NCI-H2196 (cell line): ENCODE measurements at regions not wholly inside any gene's neighbourhood (a gene's known extent, or its start where the extent isn't known, plus 50 kb on each side); places are given as distances from the start of the nearest gene placed in this dataset.
"Not testable (repeated sequence)": the region's sequence is repeated elsewhere in the genome, so short reads cannot be mapped to it uniquely, and the experiment has no call there.

Experiments
- DNase-seq: peaks from one replicate; lab custom pipeline; 2025; ENCODE audit not compliant: unreplicated experiment; lab: John Stamatoyannopoulos, UW

DNA sequence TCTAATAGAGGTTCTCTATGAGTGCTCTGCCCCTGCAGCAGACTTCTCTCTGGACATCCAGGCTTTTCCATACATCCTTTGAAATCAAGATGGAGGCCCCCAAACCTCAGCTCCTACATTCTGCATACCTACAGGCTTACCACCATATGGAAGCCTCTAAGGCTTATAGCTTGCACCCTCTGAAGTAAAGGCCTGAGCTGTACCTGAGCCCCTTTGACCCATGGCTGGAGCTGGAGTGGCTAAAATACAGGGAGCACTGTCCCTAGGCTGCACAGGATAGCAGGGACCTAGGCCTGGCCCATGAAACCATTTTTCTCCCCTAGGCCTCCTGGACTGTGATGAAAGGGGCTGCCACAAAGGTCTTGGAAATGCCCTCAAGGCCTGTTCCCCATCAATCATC, 1086.1 kb upstream of the MIR17HG start:
- no peak for DNase-seq

DNA sequence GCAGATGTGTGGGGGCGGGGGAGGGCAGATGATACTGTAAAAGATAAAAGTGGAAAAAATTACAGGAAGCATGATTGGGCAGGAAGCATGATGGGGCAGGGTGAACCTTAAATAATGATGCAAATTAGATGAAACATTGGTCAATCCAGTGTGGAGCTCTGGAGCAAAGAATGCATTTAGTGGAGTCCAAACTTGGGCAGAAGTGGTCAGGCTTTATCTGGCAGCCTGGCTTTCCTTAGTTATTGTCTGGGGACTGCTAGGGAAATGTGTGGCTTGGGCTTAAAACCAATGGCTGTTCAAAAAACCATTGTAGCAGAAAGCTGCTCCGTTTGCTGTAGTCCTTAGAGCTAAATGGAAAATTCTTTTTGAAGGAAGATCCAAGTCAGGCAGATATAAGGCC, 1077.3 kb upstream of the MIR17HG start:
- DNase-seq = no peak

DNA sequence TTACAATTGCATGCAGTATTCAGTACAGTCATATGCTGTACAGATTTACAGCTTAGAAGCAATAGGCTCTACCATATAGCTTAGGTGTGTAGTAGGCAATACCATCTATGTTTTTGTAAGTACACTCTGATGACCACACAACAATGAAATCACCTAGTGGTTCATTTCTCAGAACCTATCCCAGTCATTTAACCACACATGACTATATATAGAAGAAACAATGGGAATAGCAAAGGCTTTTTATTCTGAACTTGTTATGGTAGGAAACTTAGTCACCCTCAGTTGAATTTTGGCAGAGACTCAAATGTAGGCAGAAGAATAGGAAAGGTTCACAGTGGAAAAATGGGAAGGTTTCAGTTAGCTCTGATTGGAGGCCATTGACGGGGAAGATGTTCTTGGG, 1075.1 kb upstream of the MIR17HG start:
- no peak for DNase-seq

- no peak for DNase-seq
Observed at GRCh38 chr13:90276216-90276615, 1071.3 kb upstream of the MIR17HG start.

- DNase-seq = not testable (repeated sequence)
Observed at GRCh38 chr13:90278231-90278630, 1069.3 kb upstream of the MIR17HG start.

DNA sequence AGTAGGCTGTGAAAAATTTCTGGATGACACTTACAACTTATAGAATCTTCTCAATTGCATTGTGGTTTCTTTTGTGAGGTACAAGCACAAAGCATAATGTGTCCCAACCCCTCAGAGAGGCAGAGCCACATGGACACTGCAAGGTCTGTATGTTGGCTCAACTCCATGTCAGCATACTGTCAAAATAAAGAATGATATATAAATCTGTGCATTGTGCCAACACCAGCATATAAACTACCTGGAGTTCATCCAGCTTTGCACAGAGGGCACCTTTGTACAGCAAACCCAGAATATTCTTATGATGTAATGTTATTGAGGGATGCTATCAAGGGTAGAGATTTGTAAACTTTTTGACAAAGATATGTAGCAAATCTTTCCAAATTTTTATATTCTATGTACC, 1065.8 kb upstream of the MIR17HG start:
- no peak for DNase-seq

DNA sequence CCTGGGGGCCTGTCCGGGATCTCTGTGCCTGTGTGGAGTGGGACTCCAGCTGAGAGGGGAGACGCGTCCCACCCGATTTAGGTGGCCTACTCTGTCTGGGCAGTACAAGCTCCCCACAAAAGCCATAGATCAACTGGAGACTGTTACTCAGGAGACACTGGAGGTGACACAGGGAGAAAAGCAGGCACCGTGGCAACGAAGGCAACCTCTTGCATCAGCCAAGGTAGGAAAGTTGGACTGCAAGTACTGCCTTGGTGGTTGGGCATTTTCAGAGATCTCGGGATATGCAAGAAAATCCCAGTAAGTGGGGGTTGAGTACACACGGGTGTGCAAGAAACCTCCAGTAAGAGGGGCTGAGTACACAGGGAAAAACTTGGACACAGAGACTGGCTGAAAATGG, 1060.0 kb upstream of the MIR17HG start:
- no peak for DNase-seq

GRCh38 chr13:90293793-90294361, 1053.6 kb upstream of the MIR17HG start:
- DNase-seq = no peak

- no peak for DNase-seq
Observed at GRCh38 chr13:90299238-90299637, 1048.2 kb upstream of the MIR17HG start.

DNA sequence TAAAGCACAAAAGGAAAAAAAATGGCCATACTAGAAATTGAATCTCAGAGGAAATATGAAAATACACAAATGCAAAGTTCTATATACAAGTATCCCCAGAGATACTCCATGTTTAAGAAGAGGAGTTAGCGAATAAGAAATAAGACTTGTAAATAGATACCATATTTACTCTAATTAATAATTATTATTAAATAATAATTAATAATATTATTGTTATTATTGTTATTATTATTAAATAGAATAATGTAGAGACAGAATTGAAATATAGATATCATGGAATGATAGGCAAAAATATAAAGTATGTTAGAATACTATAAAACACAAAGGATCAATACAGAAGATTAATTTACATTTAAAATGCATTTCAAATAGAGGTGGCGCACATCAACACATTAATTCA, 1047.5 kb upstream of the MIR17HG start:
- no peak for DNase-seq

- DNase-seq = no peak
Observed at GRCh38 chr13:90302107-90302506, 1045.4 kb upstream of the MIR17HG start.

DNA sequence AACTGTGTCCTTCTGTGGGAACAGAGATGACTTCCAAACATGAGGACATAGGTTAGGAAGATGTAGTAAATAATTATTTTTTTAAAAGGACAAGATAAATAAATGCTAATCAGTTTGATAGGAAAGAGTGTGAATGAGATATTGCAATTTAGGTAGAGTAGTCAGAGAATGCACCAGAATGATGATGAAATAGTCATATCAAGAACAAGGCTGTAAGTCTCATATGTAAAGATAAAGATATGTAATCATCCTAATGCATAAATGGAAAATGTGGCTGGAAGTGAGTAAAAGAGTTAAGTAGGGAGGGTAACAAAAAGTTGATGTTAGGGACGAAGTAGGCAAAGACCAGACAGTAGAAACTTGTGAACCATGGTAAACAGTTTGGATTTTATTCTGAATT, 1041.7 kb upstream of the MIR17HG start:
- no peak for DNase-seq

GRCh38 chr13:90307136-90307535, 1040.4 kb upstream of the MIR17HG start:
- no peak for DNase-seq

DNA sequence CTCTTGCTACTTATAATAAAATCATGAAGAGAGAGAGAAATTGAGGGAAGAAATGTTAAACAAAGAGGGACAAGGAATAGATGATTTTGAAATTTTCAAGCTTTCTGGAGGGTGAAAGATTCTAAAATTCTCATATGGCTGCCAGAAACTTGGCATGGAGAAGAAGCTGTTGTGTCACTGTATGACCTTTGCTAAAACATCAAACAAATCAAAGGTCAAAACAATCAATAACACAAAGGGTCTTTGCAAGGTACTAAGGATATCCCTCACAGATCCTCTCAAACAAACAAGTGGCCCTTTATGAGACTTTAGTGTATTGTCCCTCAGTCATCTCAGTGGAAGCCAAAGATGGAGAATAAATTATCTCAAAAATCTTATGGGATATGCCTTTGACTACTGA, 1039.2 kb upstream of the MIR17HG start:
- DNase-seq = no peak

GRCh38 chr13:90311929-90312328, 1035.6 kb upstream of the MIR17HG start:
- no peak for DNase-seq

DNA sequence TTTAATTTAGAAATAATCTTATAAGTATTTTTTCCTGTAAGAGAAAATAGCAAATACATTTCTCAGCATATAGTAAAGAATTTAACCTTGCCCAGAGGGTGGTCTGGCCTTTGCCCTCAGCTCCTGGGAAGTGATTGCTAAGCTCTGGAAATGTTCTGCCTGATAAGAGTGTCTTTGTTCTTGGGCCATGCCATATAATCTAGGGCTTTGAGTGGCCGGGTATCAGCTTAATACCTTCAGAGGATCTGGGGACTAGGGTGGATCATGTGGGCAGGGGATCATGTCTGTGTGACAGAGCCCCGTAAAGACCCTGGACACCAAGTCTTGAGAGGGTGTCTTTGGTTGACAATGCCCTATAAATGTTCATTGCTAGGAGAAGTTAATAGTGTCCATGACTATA, 1032.4 kb upstream of the MIR17HG start:
- no peak for DNase-seq

DNA sequence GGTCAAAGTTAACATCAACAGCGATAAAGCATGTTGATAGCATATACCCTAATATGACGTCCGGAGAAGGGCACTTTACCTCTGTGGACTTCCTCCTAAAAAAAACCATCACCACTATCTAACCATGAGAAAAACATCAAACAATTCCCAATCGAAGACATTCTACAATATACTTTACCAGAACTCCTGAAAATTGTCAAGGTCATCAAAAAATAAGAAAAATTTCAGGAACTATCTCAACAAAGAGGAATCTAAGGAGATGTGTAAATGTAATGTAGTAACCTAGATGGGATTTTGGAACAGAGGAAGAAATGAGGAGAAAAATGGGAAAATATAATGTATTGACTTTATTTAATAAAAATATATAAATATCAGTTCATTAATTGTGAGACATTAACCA, 1026.8 kb upstream of the MIR17HG start:
- DNase-seq = no peak

GRCh38 chr13:90321281-90321931, 1026.1 kb upstream of the MIR17HG start:
- DNase-seq = no peak

DNA sequence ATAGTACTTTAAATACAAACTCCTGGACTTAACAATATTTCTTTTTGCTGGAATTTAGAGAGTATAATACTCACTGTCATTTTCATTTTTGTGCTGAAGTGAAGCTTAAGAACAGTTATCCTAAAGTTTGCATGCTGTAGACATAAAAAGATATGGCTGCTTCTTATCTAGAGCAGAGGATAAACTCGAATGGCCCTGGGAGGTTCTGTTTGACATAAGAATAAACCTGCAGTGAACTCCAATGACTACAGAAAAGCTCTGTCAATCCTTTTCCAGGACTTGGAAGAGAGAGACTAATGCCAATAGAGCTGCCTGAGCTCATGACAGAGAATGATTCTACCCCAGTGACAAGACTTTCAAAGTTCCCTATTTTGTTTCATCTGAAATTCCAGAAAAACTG, 1017.8 kb upstream of the MIR17HG start:
- no peak for DNase-seq

- no peak for DNase-seq
Observed at GRCh38 chr13:90331974-90332373, 1015.5 kb upstream of the MIR17HG start.

DNA sequence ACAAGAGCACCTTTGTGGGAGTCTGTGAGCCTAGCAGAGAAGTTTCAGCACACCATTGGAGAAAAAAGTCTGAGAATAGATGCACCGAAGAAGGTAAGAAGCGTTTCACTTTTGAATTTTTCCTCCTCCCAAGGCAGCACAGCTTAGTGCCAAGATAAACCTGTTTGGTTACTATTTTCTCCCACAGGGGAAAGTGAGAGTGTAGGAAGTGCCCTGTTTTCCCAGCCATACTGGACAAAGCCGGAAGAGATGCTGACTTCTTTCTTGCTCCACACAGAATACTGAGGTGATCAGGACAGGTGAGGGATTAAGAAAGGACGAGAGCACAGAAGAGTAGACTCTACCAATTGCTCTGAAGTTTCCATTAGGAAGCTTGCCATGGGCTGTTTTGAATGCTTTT, 1011.0 kb upstream of the MIR17HG start:
- DNase-seq = no peak

DNA sequence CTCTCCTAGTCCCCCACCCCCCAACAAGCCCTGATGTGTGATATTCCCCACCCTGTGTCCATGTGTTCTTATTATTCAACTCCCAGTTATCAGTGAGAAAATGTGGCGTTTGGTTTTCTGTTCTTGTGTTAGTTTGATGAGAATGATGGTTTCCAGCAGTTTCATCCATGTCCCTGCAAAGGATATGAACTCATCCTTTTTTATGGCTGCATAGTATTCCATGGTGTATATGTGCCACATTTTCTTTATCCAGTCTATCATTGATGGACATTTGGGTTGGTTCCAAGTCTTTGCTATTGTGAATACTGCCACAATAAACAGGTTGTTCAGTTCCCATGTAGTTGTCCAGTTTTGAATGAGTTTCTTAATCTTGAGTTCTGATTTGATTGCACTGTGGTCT, 1006.1 kb upstream of the MIR17HG start:
- DNase-seq = not testable (repeated sequence)

DNA sequence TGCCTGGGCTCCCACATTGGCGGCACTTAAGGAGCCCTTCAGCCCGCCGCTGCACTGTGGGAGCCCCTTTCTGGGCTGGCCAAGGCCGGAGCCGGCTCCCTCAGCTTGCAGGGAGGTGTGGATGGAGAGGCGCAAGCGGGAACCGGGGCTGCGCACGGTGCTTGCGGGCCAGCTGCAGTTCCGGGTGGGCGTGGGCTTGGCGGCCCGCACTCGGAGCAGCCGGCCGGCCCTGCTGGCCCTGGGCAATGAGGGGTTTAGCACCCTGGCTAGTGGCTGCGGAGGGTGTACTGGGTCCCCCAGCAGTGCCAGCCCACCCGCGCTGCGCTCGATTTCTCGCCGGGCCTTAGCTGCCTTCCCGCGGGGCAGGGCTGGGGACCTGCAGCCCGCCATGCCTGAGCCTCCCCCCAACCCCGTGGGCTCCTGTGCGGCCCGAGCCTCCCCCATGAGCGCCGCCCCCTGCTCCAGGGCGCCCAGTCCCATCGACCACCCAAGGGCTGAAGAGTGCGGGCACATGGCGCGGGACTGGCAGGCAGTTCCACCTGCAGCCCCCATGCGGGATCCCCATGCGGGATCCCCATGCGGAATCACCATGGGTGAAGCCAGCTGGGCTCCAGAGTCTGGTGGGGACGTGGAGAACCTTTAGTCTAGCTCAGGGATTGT, 998.9 kb upstream of the MIR17HG start:
- not testable (repeated sequence) for DNase-seq
